Suppressor macrophage treated with lipopolysaccharide for 1 hour (primary cell): ENCODE measurements at regions not wholly inside any gene's neighbourhood (a gene's known extent, or its start where the extent isn't known, plus 50 kb on each side); places are given as distances from the start of the nearest gene placed in this dataset.

Source experiments
- DNase-seq, 3 donors: peaks; one replicate each; pipeline ENCODE4 v3.0.0-alpha.2; 2020 to 2022

- DNase-seq, result peak; percentile 87 to 94 (median 92)
Measured at GRCh38 chr10:62632071-62632809, 172.3 kb upstream of the ADO start.

DNA sequence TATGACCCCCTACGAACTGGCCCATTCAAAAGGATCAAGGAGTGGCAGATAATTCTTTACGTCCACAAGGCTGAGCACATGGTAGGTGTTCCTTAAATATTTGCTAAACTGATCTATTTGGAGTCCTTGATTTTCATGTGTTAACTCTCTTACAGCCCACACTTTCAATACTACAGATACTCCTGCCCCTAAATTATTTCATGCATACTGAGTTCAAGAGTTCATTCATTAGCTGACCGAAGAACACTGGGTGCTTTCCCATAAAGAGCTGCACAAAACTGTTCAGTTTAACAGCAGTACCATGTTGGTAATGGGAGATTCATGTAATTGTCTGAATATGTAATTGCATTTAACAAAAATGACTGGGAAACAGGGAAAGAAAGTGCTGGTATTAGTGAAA, 170.5 kb upstream of the ADO start:
- DNase-seq, result no peak

DNA sequence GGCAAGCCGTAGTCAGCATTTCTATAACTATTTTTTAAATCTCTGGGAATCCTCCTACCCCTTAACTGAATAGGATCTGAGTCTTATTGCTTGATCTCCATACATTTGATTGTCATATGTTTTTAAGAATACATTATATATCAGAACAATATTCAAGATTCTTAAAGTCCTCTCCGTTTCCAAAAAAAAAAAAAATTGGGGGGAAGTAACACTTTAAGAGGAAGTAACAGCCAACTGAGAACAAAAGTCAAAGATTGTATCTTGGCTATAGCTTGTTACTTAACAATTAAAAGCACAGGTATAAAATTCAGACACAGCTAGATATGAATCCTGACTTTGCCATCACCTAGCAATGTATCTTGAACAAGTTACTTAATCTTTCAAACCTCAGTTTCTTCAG, 169.9 kb upstream of the ADO start:
- no peak for DNase-seq

- DNase-seq, result peak; percentile 61 to 84 (median 72)
Measured at GRCh38 chr10:62635127-62635526, 169.4 kb upstream of the ADO start.

DNA sequence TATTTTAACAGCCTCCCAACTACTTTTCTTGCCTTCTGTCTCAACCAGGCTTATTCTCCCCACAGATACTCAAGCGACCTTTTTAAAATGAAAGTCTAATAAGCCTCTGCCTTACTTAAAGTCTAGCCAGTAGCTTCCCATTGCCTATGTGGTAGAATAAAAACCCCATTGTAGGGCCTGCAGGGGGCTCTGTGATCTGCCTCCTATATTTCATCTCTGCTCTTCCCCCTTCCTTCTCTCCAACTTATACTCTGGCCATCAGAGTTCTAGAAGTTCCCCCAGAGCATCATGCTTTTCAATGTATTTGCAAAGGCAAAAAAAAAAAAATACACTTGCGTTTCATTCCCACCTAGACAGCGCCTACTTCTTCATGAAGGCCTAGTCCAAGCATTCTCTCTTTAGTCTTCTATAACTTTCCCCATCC, 167.7 kb upstream of the ADO start:
- DNase-seq, result no peak

- DNase-seq, result peak; percentile 79 to 91 (median 89)
Measured at GRCh38 chr10:62637249-62638061, 167.1 kb upstream of the ADO start.

DNA sequence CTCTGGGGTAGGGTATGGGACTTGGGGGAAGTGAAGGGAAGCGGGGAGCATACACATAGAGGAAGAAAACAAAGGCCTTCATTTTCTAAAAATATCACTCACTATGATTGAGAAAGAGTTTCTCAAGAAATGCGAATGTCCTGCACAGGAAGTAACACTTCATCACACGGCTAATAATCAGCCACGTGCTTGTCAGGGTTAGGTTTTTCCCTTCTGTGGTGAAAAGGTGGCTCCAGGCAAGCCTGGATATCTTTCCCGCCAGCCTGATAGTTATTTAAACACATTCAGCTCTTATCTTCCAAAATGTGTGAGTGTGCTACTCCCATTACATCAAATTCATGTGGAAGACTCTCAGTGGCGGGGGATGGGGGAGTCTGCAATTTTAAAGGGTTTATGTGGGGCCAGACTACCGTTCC, 166.4 kb upstream of the ADO start:
- peak; percentile 78 to 92 (median 90) for DNase-seq

- DNase-seq, result no peak
Measured at GRCh38 chr10:62639144-62639543, 165.4 kb upstream of the ADO start.

- peak; percentile 92 to 95 (median 92) for DNase-seq
Measured at GRCh38 chr10:62640411-62640810, 164.1 kb upstream of the ADO start.

- peak in 1 of 3 donors; percentile 28 for DNase-seq
Measured at GRCh38 chr10:62643606-62644587, 160.6 kb upstream of the ADO start.

GRCh38 chr10:62647375-62648092, 157.0 kb upstream of the ADO start:
- DNase-seq, result no peak

- DNase-seq, result peak in 1 of 3 donors; percentile 57
Measured at GRCh38 chr10:62648921-62649320, 155.6 kb upstream of the ADO start.

- DNase-seq, result no peak
Measured at GRCh38 chr10:62650411-62650810, 154.1 kb upstream of the ADO start.

GRCh38 chr10:62651341-62651740, 153.2 kb upstream of the ADO start:
- DNase-seq, result no peak

GRCh38 chr10:62652114-62652513, 152.4 kb upstream of the ADO start:
- DNase-seq, result no peak

DNA sequence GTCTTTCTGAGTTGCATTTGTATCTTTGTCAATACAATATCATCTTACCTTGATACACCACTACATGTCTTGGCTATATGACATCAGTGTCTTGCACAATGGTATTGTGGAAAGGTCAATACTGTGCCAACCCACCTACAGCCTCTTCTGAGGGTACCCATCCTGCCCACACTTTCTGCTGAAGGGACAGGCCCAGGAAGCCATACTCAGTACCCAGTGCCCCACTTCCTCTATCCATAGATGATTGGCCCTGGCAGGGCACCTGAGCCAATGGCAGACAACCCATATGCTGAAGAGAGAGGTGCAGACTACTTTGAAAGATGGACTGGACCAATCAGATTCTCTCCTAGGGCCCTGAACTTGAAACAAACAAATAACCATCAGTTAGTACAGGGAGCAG, 152.0 kb upstream of the ADO start:
- DNase-seq, result no peak

DNA sequence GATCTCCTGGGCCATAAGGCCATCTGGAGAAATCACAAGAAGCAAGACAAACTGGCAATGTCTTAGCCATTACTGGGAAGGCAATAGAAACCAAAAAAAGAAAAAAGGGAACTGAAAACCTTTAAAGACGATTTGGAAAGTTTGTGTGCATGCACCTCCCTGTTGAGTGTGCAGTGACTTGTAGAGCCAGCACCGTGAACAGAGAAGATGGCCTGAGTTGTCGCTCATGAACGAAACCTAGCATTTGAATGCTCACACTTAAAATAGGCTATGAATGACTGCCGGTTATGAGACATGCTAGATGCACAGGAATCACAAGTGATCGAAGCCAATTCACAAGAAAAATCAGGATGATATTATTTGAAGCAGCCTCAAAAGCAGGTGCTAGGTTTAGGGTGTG, 151.3 kb upstream of the ADO start:
- DNase-seq, result peak; percentile 52 to 82 (median 74)

DNA sequence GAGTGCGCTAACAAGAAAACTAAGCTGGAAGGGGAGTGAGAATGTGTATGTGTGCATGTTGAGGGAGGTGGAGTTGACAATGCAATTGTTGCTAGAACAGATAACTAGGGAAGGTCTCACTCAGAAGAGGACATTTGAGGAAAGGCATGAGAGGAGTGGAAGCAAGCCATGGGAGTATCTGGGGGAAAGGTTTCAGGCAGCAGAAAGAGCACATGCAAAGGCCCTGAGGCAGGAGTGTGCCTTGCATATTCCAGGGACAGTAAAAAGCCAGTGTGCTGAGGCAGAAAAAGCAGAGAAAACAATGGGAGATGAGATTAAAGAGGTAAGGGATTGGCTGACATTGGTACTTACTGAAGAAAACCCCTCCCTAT, 149.6 kb upstream of the ADO start:
- DNase-seq, result no peak

DNA sequence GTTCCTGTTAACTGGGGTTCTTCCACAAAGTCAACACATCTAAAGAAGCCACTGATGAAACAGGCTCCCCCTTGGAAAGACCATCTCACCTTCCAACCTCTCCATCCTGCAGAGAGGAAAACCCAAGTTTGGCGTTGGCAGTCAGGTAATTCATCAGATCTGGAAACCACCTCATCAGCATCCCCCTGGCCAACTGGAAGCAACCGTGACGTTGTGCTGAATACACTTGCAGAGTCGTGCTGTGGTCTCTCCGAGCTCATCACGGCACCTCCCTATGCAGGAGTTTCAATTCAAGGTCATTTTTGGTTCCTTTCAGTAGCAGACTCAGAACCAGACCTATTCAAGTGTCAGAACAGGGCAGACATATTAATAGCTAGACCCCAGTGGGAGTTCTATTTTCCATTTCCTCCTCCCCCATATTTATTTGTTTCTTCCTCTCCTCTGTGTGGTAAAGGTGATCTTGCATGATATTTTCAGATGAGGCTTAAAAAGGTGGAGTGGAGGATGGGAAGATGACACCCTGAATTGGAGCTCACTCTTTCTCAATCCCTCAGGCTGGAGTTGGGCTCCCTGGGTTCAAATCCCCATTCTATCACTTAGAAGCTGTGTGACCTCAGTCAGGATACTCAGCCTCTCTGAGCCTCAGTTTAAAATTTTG, 149.1 kb upstream of the ADO start:
- DNase-seq, result no peak

DNA sequence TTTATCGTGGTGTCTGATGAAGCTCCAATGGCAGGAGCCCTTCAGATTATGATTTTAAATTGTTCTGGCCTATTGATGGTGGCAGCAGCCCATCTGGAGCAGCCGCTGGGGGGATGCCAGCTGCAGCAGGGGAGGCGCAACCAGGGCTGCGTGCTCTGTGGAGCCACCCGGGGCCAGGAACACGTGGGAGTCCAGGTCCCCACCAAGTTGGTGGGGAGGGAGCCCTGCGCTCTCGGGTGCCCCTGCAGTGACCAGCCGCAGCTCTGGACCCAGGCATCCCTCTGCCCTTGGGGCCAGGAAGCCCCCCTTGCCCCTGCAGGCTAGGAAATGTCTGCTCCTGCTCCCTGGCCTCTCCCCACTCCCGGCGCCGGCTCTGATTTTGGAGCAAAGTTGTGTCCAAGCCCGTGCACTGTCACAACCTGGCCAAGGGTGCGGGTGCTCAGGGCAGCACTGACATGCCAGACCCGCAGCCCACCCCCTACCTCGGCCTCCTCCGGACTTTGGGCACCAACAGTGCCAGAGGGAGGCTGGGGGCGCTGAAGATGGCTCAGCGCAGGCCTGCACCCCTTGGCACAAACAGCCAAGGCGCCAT, 147.2 kb upstream of the ADO start:
- DNase-seq, result no peak

DNA sequence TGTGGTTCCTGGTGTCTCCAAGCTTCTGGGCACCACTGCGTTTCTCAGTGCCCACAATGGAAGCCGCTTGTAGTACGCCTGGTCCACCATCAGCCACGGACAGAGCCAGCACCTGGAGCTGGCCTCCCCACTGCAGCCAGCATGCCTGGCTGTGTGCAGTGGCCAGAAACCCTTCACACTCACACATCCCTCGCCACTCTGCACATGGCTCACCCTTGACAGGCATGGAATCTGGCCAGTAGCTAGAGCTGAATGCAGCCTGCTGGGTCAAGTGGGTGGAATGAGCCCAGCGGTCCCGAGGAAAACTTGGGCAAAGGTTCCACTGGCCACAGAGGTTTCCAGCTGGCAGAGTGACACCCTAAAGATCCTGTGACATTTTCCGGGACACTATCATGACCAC, 146.0 kb upstream of the ADO start:
- no peak for DNase-seq
